ENCODE measurements at regions not wholly inside any gene's neighbourhood (a gene's known extent, or its start where the extent isn't known, plus 50 kb on each side); places are given as distances from the start of the nearest gene placed in this dataset.

GRCh38 chr2:172351586-172351985, 75.8 kb upstream of the ITGA6 start:
- intact Hi-C loops (cut with micrococcal nuclease; ENCODE audit: unreplicated experiment), result no loop called here
- DNase-seq, result no peak
- Histone ChIP-seq H3K4me3 (ENCODE audit: low read depth, low read length) (no peak overlapping the region), H3K9me3 (no peaks in the 10 kb centered on the region), H3K4me1 (0 out of 2 replicates have a peak, but pooled peaks cover 4% of the 10 kb centered on the region), H3K27me3 (replicated peaks; ENCODE audit: control insufficient read depth, insufficient read depth, low read length) (no peaks in the 10 kb centered on the region), H3K36me3 (ENCODE audit: control insufficient read depth, insufficient read depth, low read length) (no peaks in the 10 kb centered on the region)
- Mint-ChIP-seq H3K9me3 (ENCODE audit: unreplicated experiment) (no peaks in the 10 kb centered on the region), H3K27me3 (ENCODE audit: insufficient read depth, unreplicated experiment) (no peaks in the 10 kb centered on the region), H3K36me3 (ENCODE audit: insufficient read depth, unreplicated experiment) (no peaks in the 10 kb centered on the region), H3K27ac (ENCODE audit: unreplicated experiment) (no peak overlapping the region), H3K4me1 (ENCODE audit: low read depth, unreplicated experiment) (no peaks in the 10 kb centered on the region), H3K4me3 (ENCODE audit: unreplicated experiment) (no peak overlapping the region)
- ChIA-PET CTCF (interaction anchor here (0.6 kb wide), 1 partner anchor 515 kb away, joined by 3 read pairs; no protein-coding TSS in a partner anchor), POLR2A (no interaction called here)
- no TSS peak for BruUV-seq (replicated peaks)
- TF ChIP-seq, protein P1, sequence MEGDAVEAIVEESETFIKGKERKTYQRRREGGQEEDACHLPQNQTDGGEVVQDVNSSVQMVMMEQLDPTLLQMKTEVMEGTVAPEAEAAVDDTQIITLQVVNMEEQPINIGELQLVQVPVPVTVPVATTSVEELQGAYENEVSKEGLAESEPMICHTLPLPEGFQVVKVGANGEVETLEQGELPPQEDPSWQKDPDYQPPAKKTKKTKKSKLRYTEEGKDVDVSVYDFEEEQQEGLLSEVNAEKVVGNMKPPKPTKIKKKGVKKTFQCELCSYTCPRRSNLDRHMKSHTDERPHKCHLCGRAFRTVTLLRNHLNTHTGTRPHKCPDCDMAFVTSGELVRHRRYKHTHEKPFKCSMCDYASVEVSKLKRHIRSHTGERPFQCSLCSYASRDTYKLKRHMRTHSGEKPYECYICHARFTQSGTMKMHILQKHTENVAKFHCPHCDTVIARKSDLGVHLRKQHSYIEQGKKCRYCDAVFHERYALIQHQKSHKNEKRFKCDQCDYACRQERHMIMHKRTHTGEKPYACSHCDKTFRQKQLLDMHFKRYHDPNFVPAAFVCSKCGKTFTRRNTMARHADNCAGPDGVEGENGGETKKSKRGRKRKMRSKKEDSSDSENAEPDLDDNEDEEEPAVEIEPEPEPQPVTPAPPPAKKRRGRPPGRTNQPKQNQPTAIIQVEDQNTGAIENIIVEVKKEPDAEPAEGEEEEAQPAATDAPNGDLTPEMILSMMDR (IDR thresholded peaks at IDR 0.05; ENCODE audit: insufficient read depth in 1 of 2, low read depth in 1 of 2, low read length in 1 of 2, severe bottlenecking in 1 of 2, unreplicated experiment in 1 of 2), result no peak

GRCh38 chr2:172354347-172354746, 73.0 kb upstream of the ITGA6 start:
- H3K27ac Mint-ChIP-seq (ENCODE audit: unreplicated experiment), result no peak overlapping the region

GRCh38 chr2:172357442-172357841, 69.9 kb upstream of the ITGA6 start:
- intact Hi-C loops (cut with micrococcal nuclease; ENCODE audit: unreplicated experiment), result no loop called here

More at GRCh38 chr2:172354347-172354746, 73.0 kb upstream of the ITGA6 start:
- H3K36me3 ChIP-seq (ENCODE audit: control insufficient read depth, insufficient read depth, low read length), result no peaks in the 10 kb centered on the region
- no peaks in the 10 kb centered on the region for H3K9me3 ChIP-seq
- TF ChIP-seq, protein P1 (IDR thresholded peaks at IDR 0.05; ENCODE audit: insufficient read depth in 1 of 2, low read depth in 1 of 2, low read length in 1 of 2, severe bottlenecking in 1 of 2, unreplicated experiment in 1 of 2), result no peak
- no peaks in the 10 kb centered on the region for H3K4me1 ChIP-seq
- no peak for DNase-seq
- H3K36me3 Mint-ChIP-seq (ENCODE audit: insufficient read depth, unreplicated experiment), result no peaks in the 10 kb centered on the region
- ChIA-PET POLR2A (no interaction called here), CTCF (no interaction called here)
- H3K9me3 Mint-ChIP-seq (ENCODE audit: unreplicated experiment), result no peaks in the 10 kb centered on the region
- no peaks in the 10 kb centered on the region for H3K4me1 Mint-ChIP-seq (ENCODE audit: low read depth, unreplicated experiment)
- no peaks in the 10 kb centered on the region for H3K27me3 Mint-ChIP-seq (ENCODE audit: insufficient read depth, unreplicated experiment)
- no peak overlapping the region for H3K4me3 ChIP-seq (ENCODE audit: low read depth, low read length)
- H3K4me3 Mint-ChIP-seq (ENCODE audit: unreplicated experiment), result no peak overlapping the region
- intact Hi-C loops (cut with micrococcal nuclease; ENCODE audit: unreplicated experiment), result no loop called here
- no TSS peak for BruUV-seq (replicated peaks)
- no peaks in the 10 kb centered on the region for H3K27me3 ChIP-seq (replicated peaks; ENCODE audit: control insufficient read depth, insufficient read depth, low read length)

More at GRCh38 chr2:172357442-172357841, 69.9 kb upstream of the ITGA6 start:
- POLR2A ChIA-PET, result no interaction called here
- Mint-ChIP-seq H3K36me3 (ENCODE audit: insufficient read depth, unreplicated experiment) (no peaks in the 10 kb centered on the region), H3K4me3 (ENCODE audit: unreplicated experiment) (no peak overlapping the region), H3K4me1 (ENCODE audit: low read depth, unreplicated experiment) (peaks cover 6% of the 10 kb centered on the region), H3K27ac (ENCODE audit: unreplicated experiment) (no peak overlapping the region), H3K27me3 (ENCODE audit: insufficient read depth, unreplicated experiment) (no peaks in the 10 kb centered on the region), H3K9me3 (ENCODE audit: unreplicated experiment) (no peaks in the 10 kb centered on the region)
- H3K9me3 ChIP-seq, result no peaks in the 10 kb centered on the region
- H3K27me3 ChIP-seq (replicated peaks; ENCODE audit: control insufficient read depth, insufficient read depth, low read length), result no peaks in the 10 kb centered on the region
- TF ChIP-seq, protein P1 (IDR thresholded peaks at IDR 0.05; ENCODE audit: insufficient read depth in 1 of 2, low read depth in 1 of 2, low read length in 1 of 2, severe bottlenecking in 1 of 2, unreplicated experiment in 1 of 2), result no peak
- no TSS peak for BruUV-seq (replicated peaks)
- peaks cover 9% of the 10 kb centered on the region for H3K4me1 ChIP-seq
- no peaks in the 10 kb centered on the region for H3K36me3 ChIP-seq (ENCODE audit: control insufficient read depth, insufficient read depth, low read length)
- DNase-seq, result no peak
- no peak overlapping the region for H3K4me3 ChIP-seq (ENCODE audit: low read depth, low read length)
- CTCF ChIA-PET, result interaction anchor here (0.5 kb wide), 1 partner anchor 131 kb away, joined by 8 read pairs; no protein-coding TSS in a partner anchor
